Stomach (tissue), 8 donors: ENCODE measurements at regions not wholly inside any gene's neighbourhood (a gene's known extent, or its start where the extent isn't known, plus 50 kb on each side); places are given as distances from the start of the nearest gene placed in this dataset.

Source experiments
- DNase-seq, 2 donors: peaks; one replicate each; pipeline versions ENCODE4 v3.0.0 to v3.0.0-alpha.2; 2013 to 2019
- H3K27ac ChIP-seq, 5 donors: fragments of 200-600 bp in 4 of 5; sonication (generic) in 4 of 5; one replicate each; pipeline ENCODE4 v1.5.1; 2013 to 2019; ENCODE audit warnings: mild to moderate bottlenecking in 1 of 5, moderate library complexity in 1 of 5
- H3K27me3 ChIP-seq, 3 donors: fragments of 200-600 bp; sonication (generic); one replicate each; pipeline ENCODE4 v1.5.1; 2017 to 2019; ENCODE audit warnings: mixed run types in 1 of 3
- H3K36me3 ChIP-seq, 4 donors: fragments of 200-600 bp; sonication (generic); 1 replicate in 3 of 4; 2 replicates in 1 of 4; pipeline ENCODE4 v1.5.1; 2016 to 2019
- H3K4me1 ChIP-seq, 4 donors: fragments of 200-600 bp; sonication (generic); one replicate each; pipeline ENCODE4 v1.5.1; 2016 to 2019
- H3K4me3 ChIP-seq, 4 donors: fragments of 200-600 bp; sonication (generic) in 3 of 4; one replicate each; pipeline ENCODE4 v1.5.1; 2016 to 2019; ENCODE audit warnings: mild to moderate bottlenecking in 1 of 4
- H3K9me3 ChIP-seq, 4 donors: fragments of 200-600 bp; sonication (generic); one replicate each; pipeline ENCODE4 v1.5.1; 2016 to 2019
- EP300 ChIP-seq: sonication (generic); formaldehyde crosslinking; IDR thresholded peaks from one replicate; pipeline ENCODE4 v1.6.1; 2017; ENCODE audit warnings: antibody characterized with exemption
- POLR2A ChIP-seq, 4 donors: fragments of 450-650 bp; IDR thresholded peaks; one replicate each; pipeline ENCODE4 v1.6.1; 2016; ENCODE audit warnings: antibody characterized with exemption in 4 of 4, control low read depth in 2 of 4, mild to moderate bottlenecking in 1 of 4, moderate library complexity in 1 of 4
- POLR2AphosphoS5 ChIP-seq, 3 donors: sonication (generic); formaldehyde crosslinking; IDR thresholded peaks; one replicate each; pipeline ENCODE4 v1.6.1; 2016; ENCODE audit warnings: antibody characterized with exemption in 3 of 3
- WGBS, 5 donors: extraction: QIAGEN DNeasy Blood & Tissue Kit in 3 of 5; methylation state at CpG; one replicate each; pipeline versions ENCODE4 v1.1.5 to v1.1.7; 2013 to 2018; 5-methylcytosine and 5-hydroxymethylcytosine counted together
- intact Hi-C: fragments of 100-400 bp; cut with DNase I; formaldehyde crosslinking; loops from one replicate; pipeline ENCODE4 v1.15.1; 2023; ENCODE audit warnings: low total_unique reads
- TF ChIP-seq, protein P1 (sequence below), 7 experiments: fragments of 450-650 bp in 4 of 7; fragments of 200-600 bp in 3 of 7; sonication (generic) in 3 of 7; IDR thresholded peaks; one replicate each; pipeline ENCODE4 v1.5.1; 2016 to 2019; ENCODE audit warnings: antibody characterized with exemption in 7 of 7, control low read depth in 2 of 7, mild to moderate bottlenecking in 1 of 7
- donor health status: healthy with polysubstance abuse.
- donor health status: Bipolar disorder and iron deficiency.
- donor health status: healthy.

DNA sequence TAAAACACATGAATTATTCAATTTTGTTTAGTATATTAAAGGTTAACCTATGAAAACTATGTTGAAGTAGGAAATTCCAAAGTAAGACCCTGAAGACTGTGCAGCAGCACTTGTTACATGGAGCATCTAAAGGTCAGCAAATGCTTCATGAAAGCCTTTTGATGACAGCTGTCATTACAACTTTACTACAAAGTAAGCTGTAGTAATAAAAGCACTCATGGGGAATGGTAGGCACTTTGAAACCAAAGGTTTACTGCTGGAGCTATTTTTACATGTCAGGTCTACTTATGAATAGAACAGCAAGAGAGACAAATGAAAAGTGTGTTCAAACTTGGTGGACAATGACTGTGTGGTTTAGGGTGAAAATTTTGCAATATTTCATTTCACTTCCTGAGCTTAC lies 672.5 kb upstream of the PCDH20 start:
- TF ChIP-seq EP300 (no peak), POLR2A (IDR thresholded peaks at IDR 0.05) (no peak), POLR2AphosphoS5 (IDR thresholded peaks at IDR 0.05) (no peak)
- TF ChIP-seq, protein P1, sequence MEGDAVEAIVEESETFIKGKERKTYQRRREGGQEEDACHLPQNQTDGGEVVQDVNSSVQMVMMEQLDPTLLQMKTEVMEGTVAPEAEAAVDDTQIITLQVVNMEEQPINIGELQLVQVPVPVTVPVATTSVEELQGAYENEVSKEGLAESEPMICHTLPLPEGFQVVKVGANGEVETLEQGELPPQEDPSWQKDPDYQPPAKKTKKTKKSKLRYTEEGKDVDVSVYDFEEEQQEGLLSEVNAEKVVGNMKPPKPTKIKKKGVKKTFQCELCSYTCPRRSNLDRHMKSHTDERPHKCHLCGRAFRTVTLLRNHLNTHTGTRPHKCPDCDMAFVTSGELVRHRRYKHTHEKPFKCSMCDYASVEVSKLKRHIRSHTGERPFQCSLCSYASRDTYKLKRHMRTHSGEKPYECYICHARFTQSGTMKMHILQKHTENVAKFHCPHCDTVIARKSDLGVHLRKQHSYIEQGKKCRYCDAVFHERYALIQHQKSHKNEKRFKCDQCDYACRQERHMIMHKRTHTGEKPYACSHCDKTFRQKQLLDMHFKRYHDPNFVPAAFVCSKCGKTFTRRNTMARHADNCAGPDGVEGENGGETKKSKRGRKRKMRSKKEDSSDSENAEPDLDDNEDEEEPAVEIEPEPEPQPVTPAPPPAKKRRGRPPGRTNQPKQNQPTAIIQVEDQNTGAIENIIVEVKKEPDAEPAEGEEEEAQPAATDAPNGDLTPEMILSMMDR (IDR thresholded peaks at IDR 0.05) = no peak
- no peaks in the 10 kb centered on the region for H3K4me1 ChIP-seq
- no peak overlapping the region for H3K27ac ChIP-seq
- H3K27me3 ChIP-seq = no peaks in the 10 kb centered on the region
- H3K9me3 ChIP-seq = no peaks in the 10 kb centered on the region
- no peak overlapping the region for H3K4me3 ChIP-seq
- DNase-seq = no peak
- intact Hi-C loops = no loop called here
- H3K36me3 ChIP-seq = no peaks in the 10 kb centered on the region

DNA sequence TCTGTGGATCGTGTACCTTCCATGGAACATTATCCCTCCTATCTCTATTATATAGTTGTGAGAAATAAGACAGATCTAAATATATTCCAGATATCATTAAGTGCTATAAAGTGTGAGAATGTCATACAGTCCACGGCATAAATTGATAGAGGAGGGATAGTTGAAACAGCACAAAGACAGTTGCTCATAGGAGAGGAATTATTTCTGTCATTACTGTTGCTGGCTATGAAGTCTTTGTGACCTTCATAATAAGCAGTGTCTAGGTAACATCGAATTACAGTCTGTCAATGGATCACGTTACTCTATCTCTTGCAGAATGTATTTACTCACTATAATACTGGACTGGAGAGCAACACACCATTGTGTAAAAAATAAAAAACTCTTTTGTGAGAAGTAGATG lies 671.5 kb upstream of the PCDH20 start:
- Histone ChIP-seq H3K27ac (no peak overlapping the region), H3K9me3 (no peaks in the 10 kb centered on the region), H3K4me3 (no peak overlapping the region), H3K27me3 (no peaks in the 10 kb centered on the region), H3K4me1 (no peaks in the 10 kb centered on the region), H3K36me3 (no peaks in the 10 kb centered on the region)
- WGBS, 5 donors = 71 to 82% (median 76%) methylated on average over 4 of the region's 4 CpGs
- no peak for TF ChIP-seq POLR2AphosphoS5 (IDR thresholded peaks at IDR 0.05)
- no peak for TF ChIP-seq POLR2A (IDR thresholded peaks at IDR 0.05)
- no peak for TF ChIP-seq EP300
- TF ChIP-seq, protein P1 (IDR thresholded peaks at IDR 0.05) = no peak
- no peak for DNase-seq
- intact Hi-C loops = no loop called here

DNA sequence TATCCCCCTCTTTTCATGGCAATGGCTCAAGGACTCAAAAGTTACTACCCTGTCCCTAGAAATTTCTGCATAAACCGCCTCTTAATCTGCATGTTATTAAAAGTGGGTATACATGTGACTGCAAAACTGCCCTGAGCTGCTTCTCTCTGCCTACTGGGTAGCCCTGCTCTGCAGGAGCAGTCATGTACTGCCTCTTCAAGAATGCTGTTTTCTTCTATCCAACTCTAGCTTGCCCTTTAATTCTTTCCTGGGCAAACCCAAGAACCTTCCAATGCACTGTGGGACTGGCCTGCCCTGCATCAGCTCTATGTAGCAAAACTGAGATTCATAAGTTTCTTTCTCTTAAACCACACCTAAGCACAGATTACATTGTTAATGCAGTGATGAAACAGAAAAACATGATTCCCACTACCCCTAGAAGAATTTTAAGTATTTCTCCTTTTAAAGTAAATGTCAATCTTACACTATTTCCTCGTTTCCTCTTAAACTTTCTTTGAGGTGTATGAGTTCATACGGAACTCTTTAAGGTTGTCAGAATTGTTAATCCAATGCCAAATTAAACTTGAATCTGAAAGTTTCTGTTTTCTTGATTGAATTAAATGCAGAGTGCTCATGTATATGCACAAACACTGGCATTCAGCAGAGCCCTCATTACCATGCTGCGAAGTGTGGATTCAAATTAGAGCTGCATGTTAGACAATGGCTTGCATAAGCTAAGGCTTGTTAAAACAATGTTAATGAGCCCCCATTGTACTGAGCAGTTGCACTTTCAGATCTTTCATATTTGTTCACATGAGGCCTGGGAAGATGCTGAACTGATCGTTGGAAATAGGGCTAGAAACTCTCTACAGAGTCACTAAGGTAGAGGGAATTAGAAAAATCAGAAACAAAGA lies 669.9 kb upstream of the PCDH20 start:
- no peak for DNase-seq
- H3K27ac ChIP-seq = no peak overlapping the region
- H3K36me3 ChIP-seq = no peaks in the 10 kb centered on the region
- H3K4me3 ChIP-seq = no peak overlapping the region
- 51 to 66% (median 63%) methylated on average over 5 of the region's 5 CpGs for WGBS, 5 donors
- H3K27me3 ChIP-seq = no peaks in the 10 kb centered on the region
- intact Hi-C loops = no loop called here
- TF ChIP-seq, protein P1 (IDR thresholded peaks at IDR 0.05) = no peak
- TF ChIP-seq EP300 (no peak), POLR2A (IDR thresholded peaks at IDR 0.05) (no peak), POLR2AphosphoS5 (IDR thresholded peaks at IDR 0.05) (no peak)
- no peaks in the 10 kb centered on the region for H3K4me1 ChIP-seq
- H3K9me3 ChIP-seq = no peaks in the 10 kb centered on the region

DNA sequence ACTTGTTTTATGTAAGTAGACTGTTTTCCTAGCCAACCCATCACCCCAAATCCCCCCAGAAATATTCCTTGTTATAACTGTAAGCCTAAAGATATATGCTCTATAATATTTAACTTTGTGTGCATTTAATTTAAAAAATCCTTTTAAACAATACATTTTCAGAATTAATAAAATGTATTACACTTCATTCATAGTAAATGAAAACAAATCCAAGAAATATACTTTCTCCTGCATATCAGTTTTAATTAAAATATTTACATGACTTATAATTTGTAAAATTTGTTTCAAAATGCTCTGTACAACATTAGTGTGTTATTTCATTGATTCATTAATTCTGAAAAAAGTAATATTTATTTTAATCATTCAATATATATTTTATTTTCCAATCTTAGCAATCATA lies 669.1 kb upstream of the PCDH20 start:
- Histone ChIP-seq H3K4me1 (no peaks in the 10 kb centered on the region), H3K36me3 (no peaks in the 10 kb centered on the region), H3K27me3 (no peaks in the 10 kb centered on the region), H3K27ac (no peak overlapping the region), H3K4me3 (no peak overlapping the region), H3K9me3 (no peaks in the 10 kb centered on the region)
- no peak for DNase-seq
- intact Hi-C loops = no loop called here
- TF ChIP-seq POLR2A (IDR thresholded peaks at IDR 0.05) (no peak), POLR2AphosphoS5 (IDR thresholded peaks at IDR 0.05) (no peak), EP300 (no peak)
- TF ChIP-seq, protein P1 (IDR thresholded peaks at IDR 0.05) = no peak
